Neuronal stem cell (in vitro differentiated cells): ENCODE measurements at regions not wholly inside any gene's neighbourhood (a gene's known extent, or its start where the extent isn't known, plus 50 kb on each side); places are given as distances from the start of the nearest gene placed in this dataset.

ENCODE experiments used
- DNase-seq: peaks from one replicate; pipeline ENCODE4 v3.0.0-alpha.2; 2013; ENCODE audit warnings: low spot score
- H2AFZ ChIP-seq: one replicate; pipeline ENCODE4 v1.6.1; 2013; ENCODE audit warnings: mild to moderate bottlenecking, low read length, inconsistent platforms
- H2AK5ac ChIP-seq: 2 replicates; pipeline ENCODE4 v1.6.1; 2013; ENCODE audit warnings: low read depth, mild to moderate bottlenecking, inconsistent platforms, low read length, moderate library complexity, mixed read lengths
- H2BK120ac ChIP-seq: 2 replicates; pipeline ENCODE4 v1.6.1; 2013; ENCODE audit warnings: low read depth, mild to moderate bottlenecking, inconsistent platforms, low read length, moderate library complexity, mixed read lengths
- H2BK12ac ChIP-seq: one replicate; pipeline ENCODE4 v1.6.1; 2013; ENCODE audit warnings: low read length, inconsistent platforms
- H2BK15ac ChIP-seq: 2 replicates; pipeline ENCODE4 v1.6.1; 2013; ENCODE audit warnings: mild to moderate bottlenecking, low read length, inconsistent platforms, mixed read lengths
- H2BK5ac ChIP-seq: one replicate; pipeline ENCODE4 v1.6.1; 2013; ENCODE audit warnings: inconsistent platforms, mild to moderate bottlenecking, low read length, moderate library complexity
- H3K14ac ChIP-seq: one replicate; pipeline ENCODE4 v1.6.1; 2013; ENCODE audit warnings: low read length, inconsistent platforms
- H3K18ac ChIP-seq: 2 replicates; pipeline ENCODE4 v1.6.1; 2013; ENCODE audit warnings: low read length, inconsistent platforms
- H3K23ac ChIP-seq: 2 replicates; pipeline ENCODE4 v1.6.1; 2013; ENCODE audit warnings: low read depth, mild to moderate bottlenecking, mixed read lengths, low read length, inconsistent platforms; ENCODE audit not compliant: poor library complexity
- H3K27ac ChIP-seq: replicated peaks from 3 replicates; pipeline ENCODE4 v1.5.1; 2013; ENCODE audit warnings: low read length, inconsistent platforms
- H3K27me3 ChIP-seq, 3 experiments: 2 replicates each; pipeline ENCODE4 v1.6.1; 2013; ENCODE audit warnings: low read length in 3 of 3, mild to moderate bottlenecking in 2 of 3, inconsistent platforms in 1 of 3, low read depth in 1 of 3, mixed read lengths in 1 of 3, moderate library complexity in 1 of 3; ENCODE audit not compliant: control insufficient read depth in 3 of 3, insufficient read depth in 3 of 3
- H3K36me3 ChIP-seq, 2 donors: replicated peaks in 1 of 2; 2 replicates each; pipeline ENCODE4 v1.6.1; 2013; ENCODE audit warnings: low read length in 2 of 2; ENCODE audit not compliant: control insufficient read depth in 2 of 2, insufficient read depth in 2 of 2
- H3K4ac ChIP-seq: 2 replicates; pipeline ENCODE4 v1.6.1; 2013; ENCODE audit warnings: inconsistent platforms, mild to moderate bottlenecking, low read length, moderate library complexity
- H3K4me1 ChIP-seq, 2 donors: 1 replicate in 1 of 2; 2 replicates in 1 of 2; pipeline ENCODE4 v1.6.1; 2013; ENCODE audit warnings: low read length in 2 of 2, low read depth in 1 of 2; ENCODE audit not compliant: control insufficient read depth in 2 of 2, insufficient read depth in 1 of 2
- H3K4me2 ChIP-seq: one replicate; pipeline ENCODE4 v1.6.1; 2013; ENCODE audit warnings: mild to moderate bottlenecking, low read length, inconsistent platforms; ENCODE audit not compliant: insufficient read depth, poor library complexity, severe bottlenecking
- H3K4me3 ChIP-seq, 2 donors: 2 replicates each; pipeline ENCODE4 v1.5.1; 2013; ENCODE audit warnings: low read length in 2 of 2, mild to moderate bottlenecking in 2 of 2, inconsistent platforms in 1 of 2, moderate library complexity in 1 of 2
- H3K79me1 ChIP-seq: one replicate; pipeline ENCODE4 v1.6.1; 2013; ENCODE audit warnings: low read depth, mild to moderate bottlenecking, inconsistent platforms, low read length, moderate library complexity
- H3K9ac ChIP-seq: one replicate; pipeline ENCODE4 v1.6.1; 2013; ENCODE audit warnings: mild to moderate bottlenecking, low read depth, low read length, inconsistent platforms; ENCODE audit not compliant: poor library complexity
- H3K9me3 ChIP-seq, 2 donors: replicated peaks in 1 of 2; 2 replicates each; pipeline versions ENCODE3 to v1.6.1; 2013; ENCODE audit warnings: low read length in 2 of 2, mild to moderate bottlenecking in 2 of 2, inconsistent platforms in 1 of 2, low read depth in 1 of 2, mixed read lengths in 1 of 2, moderate library complexity in 1 of 2; ENCODE audit not compliant: control insufficient read depth in 2 of 2, insufficient read depth in 1 of 2
- H4K8ac ChIP-seq: one replicate; pipeline ENCODE4 v1.6.1; 2013; ENCODE audit warnings: low read depth, mild to moderate bottlenecking, inconsistent platforms, low read length, moderate library complexity
- H4K91ac ChIP-seq: one replicate; pipeline ENCODE4 v1.6.1; 2013; ENCODE audit warnings: low read length, low read depth, mild to moderate bottlenecking, inconsistent platforms; ENCODE audit not compliant: poor library complexity
- WGBS, 2 donors: extraction: QIAGEN DNeasy Blood & Tissue Kit; methylation state at CpG; one replicate each; pipeline ENCODE4 v1.1.7; 2013; ENCODE audit warnings: missing lambda C conversion rate in 2 of 2, mixed read lengths in 1 of 2; ENCODE audit not compliant: insufficient read length in 2 of 2, insufficient replicate concordance in 1 of 2; ENCODE audit errors: extremely low coverage in 2 of 2; 5-methylcytosine and 5-hydroxymethylcytosine counted together

- H4K91ac ChIP-seq: no peak overlapping the region
- no peaks in the 10 kb centered on the region for H3K9me3 ChIP-seq
- no peak overlapping the region for H2BK120ac ChIP-seq
- H3K4me3 ChIP-seq: no peak overlapping the region
- H2BK15ac ChIP-seq: no peak overlapping the region
- H3K79me1 ChIP-seq: peaks cover 8% of the 10 kb centered on the region
- no peak overlapping the region for H2BK12ac ChIP-seq
- no CpG with 5 or more reads among the region's 16 CpGs for WGBS, 2 donors
- no peak overlapping the region for H3K4me2 ChIP-seq
- H2AK5ac ChIP-seq: no peak overlapping the region
- no peaks in the 10 kb centered on the region for H3K4me1 ChIP-seq
- no peak overlapping the region for H2BK5ac ChIP-seq
- no peak overlapping the region for H2AFZ ChIP-seq
- no peaks in the 10 kb centered on the region for H3K36me3 ChIP-seq
- H4K8ac ChIP-seq: no peak overlapping the region
- DNase-seq: no peak
- H3K9ac ChIP-seq: no peak overlapping the region
- H3K4ac ChIP-seq: no peak overlapping the region
- peak overlapping the region; percentile 31 for H3K18ac ChIP-seq
- H3K23ac ChIP-seq: no peak overlapping the region
- H3K27me3 ChIP-seq: peaks cover 0 to 69% (median 0%) of the 10 kb centered on the region in 3 experiments
- no peak overlapping the region for H3K27ac ChIP-seq
- peak overlapping the region; percentile 5 for H3K14ac ChIP-seq
These were observed 105.6 kb upstream of the TTC34 start for GRCh38 chr1:2907051-2907450.

GRCh38 chr1:2908081-2908480 is 106.6 kb upstream of the TTC34 start:
- Histone ChIP-seq H2BK120ac (no peak overlapping the region), H3K9ac (no peak overlapping the region), H4K91ac (peak overlapping the region; percentile 92), H3K4me1 (no peaks in the 10 kb centered on the region), H3K4me3 (no peak overlapping the region), H3K4ac (no peak overlapping the region), H3K79me1 (peaks cover 5% of the 10 kb centered on the region), H2BK5ac (no peak overlapping the region), H2BK15ac (no peak overlapping the region), H3K27ac (no peak overlapping the region), H2AFZ (no peak overlapping the region), H4K8ac (no peak overlapping the region), H3K18ac (peak overlapping the region; percentile 44), H3K9me3 (no peaks in the 10 kb centered on the region), H3K23ac (peak overlapping the region; percentile 85), H3K14ac (no peak overlapping the region), H3K27me3 (peaks cover 0 to 66% (median 0%) of the 10 kb centered on the region in 3 experiments), H3K4me2 (no peak overlapping the region), H2AK5ac (peak overlapping the region; percentile 75), H3K36me3 (no peaks in the 10 kb centered on the region), H2BK12ac (no peak overlapping the region)
- DNase-seq: no peak
- WGBS, 2 donors: no CpG with 5 or more reads among the region's 16 CpGs

GRCh38 chr1:2908561-2908960 is 107.1 kb upstream of the TTC34 start:
- Histone ChIP-seq H3K27ac (no peak overlapping the region), H3K36me3 (no peaks in the 10 kb centered on the region), H3K9me3 (no peaks in the 10 kb centered on the region), H3K4me3 (no peak overlapping the region), H2AK5ac (peak overlapping the region; percentile 75), H3K14ac (peak overlapping the region; percentile 82), H3K23ac (peak overlapping the region; percentile 85), H3K18ac (peak overlapping the region; percentile 80), H2AFZ (no peak overlapping the region), H2BK120ac (no peak overlapping the region), H4K91ac (peak overlapping the region; percentile 92), H2BK12ac (peak overlapping the region; percentile 84), H3K4me1 (no peaks in the 10 kb centered on the region), H3K9ac (peak overlapping the region; percentile 21), H3K4ac (peak overlapping the region; percentile 37), H4K8ac (no peak overlapping the region), H2BK15ac (no peak overlapping the region), H3K27me3 (peaks cover 0 to 61% (median 0%) of the 10 kb centered on the region in 3 experiments), H3K4me2 (no peak overlapping the region), H3K79me1 (peaks cover 5% of the 10 kb centered on the region), H2BK5ac (peak overlapping the region; percentile 11)
- no CpG with 5 or more reads among the region's 15 CpGs for WGBS, 2 donors
- DNase-seq: no peak

- H3K18ac ChIP-seq: peak overlapping the region; percentile 92
- peak overlapping the region; percentile 72 for H2BK15ac ChIP-seq
- peak overlapping the region; percentile 86 for H2AK5ac ChIP-seq
- H4K8ac ChIP-seq: peak overlapping the region; percentile 59
- peak overlapping the region; percentile 37 for H3K4ac ChIP-seq
- no peak overlapping the region for H2AFZ ChIP-seq
- WGBS, 2 donors: no CpG with 5 or more reads among the region's 14 CpGs
- peaks cover 0 to 48% (median 0%) of the 10 kb centered on the region in 3 experiments for H3K27me3 ChIP-seq
- no peak overlapping the region for H3K27ac ChIP-seq
- no peak overlapping the region for H4K91ac ChIP-seq
- H2BK12ac ChIP-seq: peak overlapping the region; percentile 89
- H2BK5ac ChIP-seq: peak overlapping the region; percentile 66
- peaks cover 5% of the 10 kb centered on the region for H3K79me1 ChIP-seq
- no peak overlapping the region for H2BK120ac ChIP-seq
- no peaks in the 10 kb centered on the region for H3K36me3 ChIP-seq
- H3K9ac ChIP-seq: peak overlapping the region; percentile 12
- H3K4me3 ChIP-seq: no peak overlapping the region
- no peak for DNase-seq
- H3K23ac ChIP-seq: peak overlapping the region; percentile 53
- H3K9me3 ChIP-seq: no peaks in the 10 kb centered on the region
- H3K14ac ChIP-seq: peak overlapping the region; percentile 78
- no peaks in the 10 kb centered on the region for H3K4me1 ChIP-seq
- no peak overlapping the region for H3K4me2 ChIP-seq
These were observed 108.3 kb upstream of the TTC34 start for GRCh38 chr1:2909797-2910196.
